LNCaP clone FGC (cell line): ENCODE measurements at regions not wholly inside any gene's neighbourhood (a gene's known extent, or its start where the extent isn't known, plus 50 kb on each side); places are given as distances from the start of the nearest gene placed in this dataset.

Experiments used
- DNase-seq: peaks from one replicate; pipeline ENCODE4 v3.0.0-alpha.2; 2011; ENCODE audit warnings: low read depth
- H3K4me3 ChIP-seq: 2 replicates; pipeline ENCODE4 v1.5.1; 2011; ENCODE audit warnings: mild to moderate bottlenecking, low read depth, low read length, control low read depth
- CTCF ChIP-seq: IDR thresholded peaks from 2 replicates; pipeline ENCODE4 v1.5.1; 2012; ENCODE audit warnings: mild to moderate bottlenecking; ENCODE audit not compliant: control insufficient read depth, insufficient read depth; ENCODE audit errors: extremely low read depth

GRCh38 chr12:43057566-43057965 lies 468.0 kb upstream of the PRICKLE1 start:
- no peak overlapping the region for H3K4me3 ChIP-seq
- no peak for DNase-seq
- no peak for TF ChIP-seq CTCF

GRCh38 chr12:43054085-43054484 lies 464.5 kb upstream of the PRICKLE1 start:
- DNase-seq: no peak
- H3K4me3 ChIP-seq: no peak overlapping the region
- TF ChIP-seq CTCF: no peak

GRCh38 chr12:43052441-43052840 lies 462.9 kb upstream of the PRICKLE1 start:
- no peak for DNase-seq
- TF ChIP-seq CTCF: no peak
- H3K4me3 ChIP-seq: no peak overlapping the region

- TF ChIP-seq CTCF: no peak
- no peak for DNase-seq
Measured at GRCh38 chr12:43044241-43044640, 454.7 kb upstream of the PRICKLE1 start.

GRCh38 chr12:43038991-43039390 lies 449.4 kb upstream of the PRICKLE1 start:
- no peak for TF ChIP-seq CTCF
- no peak overlapping the region for H3K4me3 ChIP-seq
- DNase-seq: no peak

More at GRCh38 chr12:43044241-43044640, 454.7 kb upstream of the PRICKLE1 start:
- no peak overlapping the region for H3K4me3 ChIP-seq

GRCh38 chr12:43029971-43030370 lies 440.4 kb upstream of the PRICKLE1 start:
- TF ChIP-seq CTCF: no peak
- DNase-seq: no peak
- H3K4me3 ChIP-seq: no peak overlapping the region

- TF ChIP-seq CTCF: no peak
- DNase-seq: no peak
- H3K4me3 ChIP-seq: no peak overlapping the region
Measured at GRCh38 chr12:43028826-43029225, 439.3 kb upstream of the PRICKLE1 start.
